Skin of body (tissue), 1 donor: ENCODE measurements at regions not wholly inside any gene's neighbourhood (a gene's known extent, or its start where the extent isn't known, plus 50 kb on each side); places are given as distances from the start of the nearest gene placed in this dataset.

ENCODE experiments used
- DNase-seq: peaks from one replicate; lab custom pipeline; 2025; lab: John Stamatoyannopoulos, UW

GRCh38 chr2:157052685-157053224 lies 204.8 kb upstream of the GALNT5 start:
- no peak for DNase-seq

- no peak for DNase-seq
These were observed 203.6 kb upstream of the GALNT5 start for GRCh38 chr2:157053876-157054275.

- no peak for DNase-seq
These were observed 201.8 kb upstream of the GALNT5 start for GRCh38 chr2:157055660-157056199.

DNA sequence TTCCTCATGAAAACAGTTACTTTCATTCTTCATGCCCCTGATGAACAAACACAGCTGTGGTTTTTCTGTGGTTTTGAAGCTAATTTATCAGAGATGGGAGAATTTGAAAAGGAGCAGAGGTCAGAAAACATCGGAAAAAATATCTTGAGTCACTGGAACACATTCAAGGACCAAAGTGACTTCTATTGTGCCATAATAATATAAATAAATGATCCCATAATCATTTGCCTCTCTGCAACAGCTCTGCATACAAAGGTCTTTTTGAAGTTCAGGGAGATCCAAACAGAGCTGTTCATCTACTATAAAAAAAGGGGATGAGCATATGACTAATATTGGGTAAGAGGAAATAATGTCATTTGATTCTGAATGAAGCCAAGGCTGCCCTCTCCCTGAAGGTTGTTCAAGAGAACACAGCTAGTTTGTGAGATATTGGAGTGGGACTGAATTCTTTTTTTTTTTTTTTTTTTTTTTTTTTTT lies 201.3 kb upstream of the GALNT5 start:
- DNase-seq, result no peak

GRCh38 chr2:157058161-157058560 lies 199.3 kb upstream of the GALNT5 start:
- DNase-seq, result no peak

DNA sequence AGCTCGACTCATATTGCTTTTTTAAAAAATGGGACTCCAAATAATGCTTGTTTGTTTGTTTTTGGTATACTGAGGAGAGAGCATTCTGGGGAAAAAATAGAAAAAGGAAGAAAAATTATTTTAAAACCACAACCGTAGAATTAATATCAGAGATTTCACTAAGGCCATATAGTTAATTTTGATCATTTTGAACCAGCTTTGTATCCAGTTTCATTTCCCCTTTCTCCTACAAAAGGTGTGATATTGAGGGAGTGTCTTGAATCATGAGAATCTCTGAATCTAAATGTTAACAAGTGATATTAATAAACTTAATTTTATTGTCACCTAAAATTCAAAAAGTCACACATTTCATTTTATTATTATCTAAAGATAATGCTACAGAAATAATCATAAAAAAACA lies 198.5 kb upstream of the GALNT5 start:
- DNase-seq, result no peak

- DNase-seq, result no peak
These were observed 195.7 kb upstream of the GALNT5 start for GRCh38 chr2:157061799-157062198.

GRCh38 chr2:157067562-157067961 lies 189.9 kb upstream of the GALNT5 start:
- DNase-seq, result no peak

GRCh38 chr2:157068237-157068636 lies 189.3 kb upstream of the GALNT5 start:
- DNase-seq, result no peak

GRCh38 chr2:157075924-157076323 lies 181.6 kb upstream of the GALNT5 start:
- peak; percentile 3 for DNase-seq

DNA sequence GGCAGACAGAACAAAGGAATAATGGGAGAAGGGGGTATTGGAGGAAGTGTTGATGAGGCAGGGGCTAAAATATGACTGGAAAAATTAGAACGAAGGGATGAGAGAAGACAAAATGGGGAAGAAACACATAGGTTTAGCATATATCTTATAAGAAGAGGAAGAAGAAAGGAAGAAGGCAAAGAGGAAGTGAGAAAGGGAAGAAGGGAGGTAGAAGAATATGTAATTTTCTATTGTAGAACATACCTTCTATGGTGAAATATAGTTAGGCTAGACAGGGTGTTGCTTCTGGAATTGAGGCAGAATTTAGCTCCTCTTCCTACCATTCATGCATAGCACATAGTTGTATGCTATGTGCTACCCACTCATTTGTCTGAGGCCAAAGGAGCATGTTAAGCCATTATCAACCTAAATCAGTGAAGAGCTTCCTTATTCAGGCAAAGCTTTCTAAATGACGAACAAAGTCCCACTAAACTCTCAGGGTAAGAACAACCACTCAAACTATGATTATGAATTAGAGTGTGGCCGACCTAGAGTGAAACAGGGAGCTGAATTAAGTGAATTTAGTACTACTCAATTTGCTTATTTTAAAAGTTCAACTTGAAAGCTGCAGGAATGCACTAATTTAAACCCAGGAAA lies 180.9 kb upstream of the GALNT5 start:
- DNase-seq, result no peak

DNA sequence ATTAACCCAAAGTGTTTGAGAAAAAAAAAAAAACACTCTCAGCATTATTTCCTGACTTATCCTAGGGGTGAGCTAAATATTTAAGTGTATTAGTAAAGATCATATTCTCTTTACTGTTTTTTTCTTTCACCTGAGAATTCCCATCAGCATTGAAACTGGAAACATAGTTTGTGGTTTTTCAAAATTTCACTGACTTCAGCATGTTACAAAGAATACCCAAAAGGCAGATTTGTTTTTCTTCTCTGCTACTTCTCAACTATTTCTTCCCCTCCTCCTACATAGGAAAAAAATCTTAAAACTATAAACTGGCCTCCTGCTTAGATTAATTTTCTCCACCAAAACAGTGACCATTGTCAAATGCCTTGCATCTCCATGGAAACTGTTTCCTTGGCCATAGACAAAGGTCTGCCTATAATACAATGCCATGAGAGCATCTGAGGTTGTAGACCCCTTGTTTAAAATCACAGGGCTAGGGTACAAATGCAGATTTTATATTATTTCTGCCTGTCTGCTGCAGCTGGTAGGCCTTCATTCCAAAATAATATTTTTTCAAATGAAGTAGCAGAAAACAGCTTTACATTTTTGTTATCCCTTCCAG lies 179.7 kb upstream of the GALNT5 start:
- no peak for DNase-seq

GRCh38 chr2:157082950-157083349 lies 174.6 kb upstream of the GALNT5 start:
- DNase-seq, result no peak

- no peak for DNase-seq
These were observed 172.0 kb upstream of the GALNT5 start for GRCh38 chr2:157085522-157085921.

DNA sequence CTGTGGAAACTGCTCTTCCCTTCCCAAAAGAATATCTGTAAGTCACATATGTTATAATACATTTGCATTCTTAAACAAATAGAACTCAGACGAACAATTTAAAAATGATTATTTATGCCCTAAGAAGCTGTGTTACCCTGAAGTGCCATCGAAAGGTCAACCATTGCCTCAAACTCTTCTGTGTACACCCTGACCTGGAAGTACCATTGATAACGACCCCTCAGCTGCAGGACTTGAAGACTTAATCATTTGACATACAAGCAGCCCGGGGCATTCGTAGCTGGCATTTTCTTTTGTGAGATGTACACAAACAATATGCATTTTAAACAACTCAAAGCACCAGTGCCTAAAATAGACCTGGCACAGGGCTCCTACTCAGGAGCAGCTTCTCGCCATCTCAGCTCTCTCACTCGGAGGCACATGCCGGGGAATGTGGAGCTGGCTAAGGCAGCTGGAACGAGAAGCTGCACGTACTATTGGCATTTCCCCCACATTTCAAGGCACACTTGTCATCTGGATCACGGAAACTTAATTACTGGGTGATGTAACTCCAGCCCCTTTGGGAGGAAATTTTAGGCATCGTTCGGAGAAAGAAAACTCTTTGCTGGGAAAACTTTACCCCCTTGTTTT lies 170.0 kb upstream of the GALNT5 start:
- peak; percentile 30 for DNase-seq

- DNase-seq, result no peak
These were observed 163.8 kb upstream of the GALNT5 start for GRCh38 chr2:157093666-157094065.

DNA sequence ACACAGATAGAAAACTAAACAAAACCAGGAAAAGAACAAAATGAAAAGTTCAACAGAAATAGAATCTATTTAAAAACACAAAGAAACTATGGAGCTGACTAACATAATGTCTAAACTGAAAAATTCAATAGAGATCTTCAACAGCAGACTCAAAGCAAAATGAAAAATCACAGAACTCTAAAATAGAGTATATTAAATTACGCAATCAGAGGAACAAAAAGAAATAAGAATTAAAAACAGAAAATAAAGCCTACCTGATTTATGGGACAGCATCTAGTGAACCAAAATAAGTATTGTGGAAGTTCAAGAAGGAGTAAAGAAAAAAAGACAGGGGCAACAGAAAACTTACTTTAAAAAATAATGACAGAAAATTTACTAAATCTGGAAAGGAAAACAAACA lies 152.1 kb upstream of the GALNT5 start:
- DNase-seq, result no peak

- DNase-seq, result no peak
These were observed 150.6 kb upstream of the GALNT5 start for GRCh38 chr2:157106950-157107349.

GRCh38 chr2:157107460-157107859 lies 150.0 kb upstream of the GALNT5 start:
- no peak for DNase-seq

DNA sequence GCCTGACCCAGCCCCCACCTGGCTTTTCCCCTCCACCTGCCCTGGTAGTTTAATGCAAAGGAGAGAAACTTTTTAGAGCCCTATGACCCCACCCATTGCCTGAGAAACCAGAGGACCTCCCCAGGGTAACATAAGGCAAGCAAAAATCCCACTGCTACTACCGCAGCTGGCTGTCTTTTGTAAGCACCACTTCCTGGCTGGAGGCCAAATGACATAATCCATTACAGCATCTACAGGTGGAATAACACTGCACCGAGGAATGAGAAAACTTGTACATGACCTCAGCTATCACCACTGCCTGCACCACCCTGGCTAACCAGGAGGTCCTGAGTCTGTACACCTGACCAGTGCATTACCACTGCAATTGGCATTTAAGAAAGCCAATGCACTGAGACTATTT lies 149.6 kb upstream of the GALNT5 start:
- no peak for DNase-seq

DNA sequence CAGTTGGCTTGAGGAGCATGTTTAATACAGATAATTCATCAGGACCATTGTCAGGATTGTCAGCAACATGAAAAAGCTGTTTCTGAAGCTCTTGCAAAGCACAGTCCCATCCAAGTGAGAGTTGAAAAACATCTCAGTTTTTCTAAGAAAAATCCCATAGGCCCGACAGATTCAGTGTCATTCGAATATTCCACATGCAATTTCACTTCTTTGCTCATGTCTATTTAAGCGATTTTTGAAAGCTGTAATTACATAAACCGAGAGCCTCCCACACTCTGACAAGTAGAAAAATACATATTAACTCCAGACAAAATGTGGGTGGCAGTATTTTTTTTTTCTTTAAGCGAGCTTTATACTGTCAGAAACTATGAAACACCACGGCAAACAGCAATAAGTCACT lies 134.7 kb upstream of the GALNT5 start:
- no peak for DNase-seq

- DNase-seq, result no peak
These were observed 132.8 kb upstream of the GALNT5 start for GRCh38 chr2:157124731-157125130.
